K562 (cell line): ENCODE measurements at regions not wholly inside any gene's neighbourhood (a gene's known extent, or its start where the extent isn't known, plus 50 kb on each side); places are given as distances from the start of the nearest gene placed in this dataset.

Source experiments
- E2F5 ChIP-seq: sonication (generic); formaldehyde crosslinking; IDR thresholded peaks from 2 replicates; pipeline ENCODE4 v1.8.0; 2022; ENCODE audit warnings: mild to moderate bottlenecking, missing genetic modification reagents
- ETV1 ChIP-seq: fragments of 450-650 bp; conservative IDR thresholded peaks from 2 replicates; pipeline ENCODE4 v1.6.1; 2016; ENCODE audit warnings: missing genetic modification characterization, control low read depth, low read depth, missing compliant biosample characterization
- FOSL1 ChIP-seq: fragments of 200-800 bp; sonication (Bioruptor generic); conservative IDR thresholded peaks from 2 replicates; pipeline ENCODE4 v1.6.1; 2016; ENCODE audit warnings: missing genetic modification characterization, missing compliant biosample characterization
- ZFP36 ChIP-seq: fragments of 150-350 bp; IDR thresholded peaks from 2 replicates; pipeline ENCODE4 v1.6.1; 2018; ENCODE audit warnings: low read length, low read depth; ENCODE audit not compliant: partially characterized antibody
- ZNF224 ChIP-seq: sonication (generic); formaldehyde crosslinking; IDR thresholded peaks from 2 replicates; pipeline ENCODE4 v1.8.0; 2022; ENCODE audit warnings: mild to moderate bottlenecking, missing genetic modification reagents
- ZNF253 ChIP-seq: fragments of 250-450 bp; sonication (Bioruptor Pico); conservative IDR thresholded peaks from 2 replicates; pipeline ENCODE4 v1.6.1; 2021; ENCODE audit warnings: mild to moderate bottlenecking
- TF ChIP-seq, protein P1 (sequence below): fragments of 250-450 bp; sonication (Bioruptor Pico); IDR thresholded peaks from 2 replicates; pipeline ENCODE4 v1.4.0; 2020

GRCh38 chr14:22699801-22700564, 55.8 kb upstream of the OR6J1 start (continued):
- TF ChIP-seq, protein P1, sequence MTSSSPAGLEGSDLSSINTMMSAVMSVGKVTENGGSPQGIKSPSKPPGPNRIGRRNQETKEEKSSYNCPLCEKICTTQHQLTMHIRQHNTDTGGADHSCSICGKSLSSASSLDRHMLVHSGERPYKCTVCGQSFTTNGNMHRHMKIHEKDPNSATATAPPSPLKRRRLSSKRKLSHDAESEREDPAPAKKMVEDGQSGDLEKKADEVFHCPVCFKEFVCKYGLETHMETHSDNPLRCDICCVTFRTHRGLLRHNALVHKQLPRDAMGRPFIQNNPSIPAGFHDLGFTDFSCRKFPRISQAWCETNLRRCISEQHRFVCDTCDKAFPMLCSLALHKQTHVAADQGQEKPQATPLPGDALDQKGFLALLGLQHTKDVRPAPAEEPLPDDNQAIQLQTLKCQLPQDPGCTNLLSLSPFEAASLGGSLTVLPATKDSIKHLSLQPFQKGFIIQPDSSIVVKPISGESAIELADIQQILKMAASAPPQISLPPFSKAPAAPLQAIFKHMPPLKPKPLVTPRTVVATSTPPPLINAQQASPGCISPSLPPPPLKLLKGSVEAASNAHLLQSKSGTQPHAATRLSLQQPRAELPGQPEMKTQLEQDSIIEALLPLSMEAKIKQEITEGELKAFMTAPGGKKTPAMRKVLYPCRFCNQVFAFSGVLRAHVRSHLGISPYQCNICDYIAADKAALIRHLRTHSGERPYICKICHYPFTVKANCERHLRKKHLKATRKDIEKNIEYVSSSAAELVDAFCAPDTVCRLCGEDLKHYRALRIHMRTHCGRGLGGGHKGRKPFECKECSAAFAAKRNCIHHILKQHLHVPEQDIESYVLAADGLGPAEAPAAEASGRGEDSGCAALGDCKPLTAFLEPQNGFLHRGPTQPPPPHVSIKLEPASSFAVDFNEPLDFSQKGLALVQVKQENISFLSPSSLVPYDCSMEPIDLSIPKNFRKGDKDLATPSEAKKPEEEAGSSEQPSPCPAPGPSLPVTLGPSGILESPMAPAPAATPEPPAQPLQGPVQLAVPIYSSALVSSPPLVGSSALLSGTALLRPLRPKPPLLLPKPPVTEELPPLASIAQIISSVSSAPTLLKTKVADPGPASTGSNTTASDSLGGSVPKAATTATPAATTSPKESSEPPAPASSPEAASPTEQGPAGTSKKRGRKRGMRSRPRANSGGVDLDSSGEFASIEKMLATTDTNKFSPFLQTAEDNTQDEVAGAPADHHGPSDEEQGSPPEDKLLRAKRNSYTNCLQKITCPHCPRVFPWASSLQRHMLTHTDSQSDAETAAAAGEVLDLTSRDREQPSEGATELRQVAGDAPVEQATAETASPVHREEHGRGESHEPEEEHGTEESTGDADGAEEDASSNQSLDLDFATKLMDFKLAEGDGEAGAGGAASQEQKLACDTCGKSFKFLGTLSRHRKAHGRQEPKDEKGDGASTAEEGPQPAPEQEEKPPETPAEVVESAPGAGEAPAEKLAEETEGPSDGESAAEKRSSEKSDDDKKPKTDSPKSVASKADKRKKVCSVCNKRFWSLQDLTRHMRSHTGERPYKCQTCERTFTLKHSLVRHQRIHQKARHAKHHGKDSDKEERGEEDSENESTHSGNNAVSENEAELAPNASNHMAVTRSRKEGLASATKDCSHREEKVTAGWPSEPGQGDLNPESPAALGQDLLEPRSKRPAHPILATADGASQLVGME (CRISPR knock-in tag) = no peak
- peak; percentile 88 for TF ChIP-seq FOSL1 (tag)
- no peak for TF ChIP-seq ZNF224 (CRISPR knock-in tag)
- peak; percentile 57; the same call in 1 of the 2 replicates for TF ChIP-seq ETV1
- no peak for TF ChIP-seq E2F5
- TF ChIP-seq ZFP36 = no peak
- TF ChIP-seq ZNF253 (CRISPR knock-in tag) = no peak
- TF ChIP-seq, all 486 proteins: peak for 69
